ENCODE measurements at regions not wholly inside any gene's neighbourhood (a gene's known extent, or its start where the extent isn't known, plus 50 kb on each side); places are given as distances from the start of the nearest gene placed in this dataset.

GRCh38 chr5:3809455-3809854 lies 213.8 kb downstream of the IRX1 start:
- TF ChIP-seq POLR2A (IDR thresholded peaks at IDR 0.05) = no peak
- TF ChIP-seq, protein P1, sequence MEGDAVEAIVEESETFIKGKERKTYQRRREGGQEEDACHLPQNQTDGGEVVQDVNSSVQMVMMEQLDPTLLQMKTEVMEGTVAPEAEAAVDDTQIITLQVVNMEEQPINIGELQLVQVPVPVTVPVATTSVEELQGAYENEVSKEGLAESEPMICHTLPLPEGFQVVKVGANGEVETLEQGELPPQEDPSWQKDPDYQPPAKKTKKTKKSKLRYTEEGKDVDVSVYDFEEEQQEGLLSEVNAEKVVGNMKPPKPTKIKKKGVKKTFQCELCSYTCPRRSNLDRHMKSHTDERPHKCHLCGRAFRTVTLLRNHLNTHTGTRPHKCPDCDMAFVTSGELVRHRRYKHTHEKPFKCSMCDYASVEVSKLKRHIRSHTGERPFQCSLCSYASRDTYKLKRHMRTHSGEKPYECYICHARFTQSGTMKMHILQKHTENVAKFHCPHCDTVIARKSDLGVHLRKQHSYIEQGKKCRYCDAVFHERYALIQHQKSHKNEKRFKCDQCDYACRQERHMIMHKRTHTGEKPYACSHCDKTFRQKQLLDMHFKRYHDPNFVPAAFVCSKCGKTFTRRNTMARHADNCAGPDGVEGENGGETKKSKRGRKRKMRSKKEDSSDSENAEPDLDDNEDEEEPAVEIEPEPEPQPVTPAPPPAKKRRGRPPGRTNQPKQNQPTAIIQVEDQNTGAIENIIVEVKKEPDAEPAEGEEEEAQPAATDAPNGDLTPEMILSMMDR (IDR thresholded peaks at IDR 0.05) = no peak

Measured in ovary (tissue), 3 donors.